NCI-H2171 treated with DMSO at 0.1 percent for 48 hours (cell line): ENCODE measurements at regions not wholly inside any gene's neighbourhood (a gene's known extent, or its start where the extent isn't known, plus 50 kb on each side); places are given as distances from the start of the nearest gene placed in this dataset.
A peak's percentile ranks its signal among the peaks of the same experiment; 100 is the strongest.
"Not testable (repeated sequence)": the region's sequence is repeated elsewhere in the genome, so short reads cannot be mapped to it uniquely, and the experiment has no call there.

Experiments used
- DNase-seq: peaks from one replicate; lab custom pipeline; 2025; lab: John Stamatoyannopoulos, UW

- DNase-seq, result peak; percentile 1
Measured at GRCh38 chr4:117691572-117692351, 342.5 kb upstream of the NDST3 start.

- peak; percentile 3 for DNase-seq
Measured at GRCh38 chr4:117692538-117692937, 341.7 kb upstream of the NDST3 start.

- no peak for DNase-seq
Measured at GRCh38 chr4:117699595-117699994, 334.7 kb upstream of the NDST3 start.

- no peak for DNase-seq
Measured at GRCh38 chr4:117700111-117700892, 334.0 kb upstream of the NDST3 start.

- no peak for DNase-seq
Measured at GRCh38 chr4:117702353-117702752, 331.9 kb upstream of the NDST3 start.

GRCh38 chr4:117704721-117705120, 329.6 kb upstream of the NDST3 start:
- DNase-seq, result no peak

GRCh38 chr4:117740736-117741135, 293.6 kb upstream of the NDST3 start:
- DNase-seq, result no peak

- DNase-seq, result not testable (repeated sequence)
Measured at GRCh38 chr4:117745379-117745778, 288.9 kb upstream of the NDST3 start.

- no peak for DNase-seq
Measured at GRCh38 chr4:117755438-117755837, 278.8 kb upstream of the NDST3 start.

- no peak for DNase-seq
Measured at GRCh38 chr4:117768610-117769009, 265.7 kb upstream of the NDST3 start.

- no peak for DNase-seq
Measured at GRCh38 chr4:117770269-117771102, 263.8 kb upstream of the NDST3 start.

GRCh38 chr4:117771647-117772337, 262.5 kb upstream of the NDST3 start:
- DNase-seq, result no peak

- peak; percentile 17 for DNase-seq
Measured at GRCh38 chr4:117773064-117773936, 261.0 kb upstream of the NDST3 start.

GRCh38 chr4:117777721-117778120, 256.6 kb upstream of the NDST3 start:
- DNase-seq, result no peak

- DNase-seq, result no peak
Measured at GRCh38 chr4:117783716-117784115, 250.6 kb upstream of the NDST3 start.

GRCh38 chr4:117784266-117784665, 250.0 kb upstream of the NDST3 start:
- no peak for DNase-seq

- no peak for DNase-seq
Measured at GRCh38 chr4:117786566-117786965, 247.7 kb upstream of the NDST3 start.

- DNase-seq, result no peak
Measured at GRCh38 chr4:117793845-117794480, 240.3 kb upstream of the NDST3 start.

GRCh38 chr4:117796677-117797076, 237.6 kb upstream of the NDST3 start:
- DNase-seq, result no peak

- no peak for DNase-seq
Measured at GRCh38 chr4:117800636-117801035, 233.7 kb upstream of the NDST3 start.
